ENCODE measurements at regions not wholly inside any gene's neighbourhood (a gene's known extent, or its start where the extent isn't known, plus 50 kb on each side); places are given as distances from the start of the nearest gene placed in this dataset.

DNA sequence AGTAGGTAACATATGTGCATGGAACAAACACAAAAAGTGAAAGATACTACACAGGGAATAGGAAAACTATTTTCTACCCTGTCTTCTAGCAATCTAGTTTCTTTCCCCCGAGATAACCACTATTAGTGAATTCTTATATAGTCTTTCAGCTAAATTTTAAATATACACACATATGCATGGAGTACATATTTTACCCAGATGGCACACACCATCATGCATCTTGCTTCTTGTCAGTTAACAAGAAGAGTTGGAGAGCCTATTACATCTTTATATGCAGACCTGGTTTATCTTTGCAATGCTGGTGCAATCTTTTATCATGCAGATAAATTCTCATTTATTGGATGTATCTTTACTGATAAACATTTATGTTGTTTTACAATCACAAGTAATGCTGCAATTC is 100.4 kb downstream of the OTOR start:
- TF ChIP-seq CTCF (conservative IDR thresholded peaks at IDR 0.05; ENCODE audit: low read length) (no peak), EZH2phosphoT487 (IDR thresholded peaks at IDR 0.05; ENCODE audit: borderline replicate concordance) (no peak)
